Activated CD4-positive, alpha-beta T cell treated with anti-CD3 and anti-CD28 coated beads, Interleukin-10, Interleukin-2, amounts not matched to agents 100 ng/mL and 50 ng/mL, durations not matched to agents 16 hours and 8 hours (primary cell): ENCODE measurements at regions not wholly inside any gene's neighbourhood (a gene's known extent, or its start where the extent isn't known, plus 50 kb on each side); places are given as distances from the start of the nearest gene placed in this dataset.
"Not testable (repeated sequence)": the region's sequence is repeated elsewhere in the genome, so short reads cannot be mapped to it uniquely, and the experiment has no call there.

Experiments used
- DNase-seq: peaks from one replicate; pipeline ENCODE4 v3.0.0-alpha.2; 2020

DNA sequence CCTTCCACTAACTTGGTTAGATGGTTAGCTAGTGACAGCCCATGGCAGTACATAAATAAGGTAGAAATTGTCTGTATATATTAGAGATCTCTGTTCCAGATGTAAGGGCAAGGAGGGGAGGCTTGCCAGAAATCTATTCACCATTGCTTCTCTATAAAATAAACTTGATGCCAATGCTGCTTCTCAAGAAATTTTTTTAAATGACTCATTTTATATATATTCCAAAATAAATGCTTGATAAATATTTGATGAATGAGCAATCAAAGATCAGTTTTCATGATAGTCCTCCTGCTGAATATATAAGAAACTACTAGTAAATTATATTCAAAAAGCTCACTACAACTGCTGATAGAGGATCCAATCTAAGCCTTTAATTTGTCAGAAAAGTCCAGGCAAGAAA lies 710.6 kb upstream of the CCDC179 start:
- no peak for DNase-seq

- DNase-seq = no peak
Observed at GRCh38 chr11:23573429-23573828, 713.2 kb upstream of the CCDC179 start.

GRCh38 chr11:23574149-23574548 lies 713.9 kb upstream of the CCDC179 start:
- no peak for DNase-seq

DNA sequence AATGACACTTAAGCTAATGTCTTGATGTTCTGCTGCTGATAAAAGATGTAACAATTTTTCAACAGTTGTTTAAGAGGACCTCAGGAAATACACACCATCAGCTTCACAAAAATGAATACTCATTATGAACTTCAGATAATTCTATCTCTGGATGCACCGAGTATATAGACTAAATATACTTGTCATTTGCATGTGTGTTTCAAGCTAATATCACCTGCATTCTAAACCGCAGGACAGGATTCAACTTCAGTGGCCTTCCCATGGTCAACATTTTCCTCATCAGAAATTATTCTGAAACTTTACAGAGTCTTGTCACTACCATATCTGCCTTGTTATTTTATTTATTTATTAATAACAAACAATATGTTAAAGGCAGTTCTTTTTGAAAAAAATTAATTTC lies 717.0 kb upstream of the CCDC179 start:
- no peak for DNase-seq

DNA sequence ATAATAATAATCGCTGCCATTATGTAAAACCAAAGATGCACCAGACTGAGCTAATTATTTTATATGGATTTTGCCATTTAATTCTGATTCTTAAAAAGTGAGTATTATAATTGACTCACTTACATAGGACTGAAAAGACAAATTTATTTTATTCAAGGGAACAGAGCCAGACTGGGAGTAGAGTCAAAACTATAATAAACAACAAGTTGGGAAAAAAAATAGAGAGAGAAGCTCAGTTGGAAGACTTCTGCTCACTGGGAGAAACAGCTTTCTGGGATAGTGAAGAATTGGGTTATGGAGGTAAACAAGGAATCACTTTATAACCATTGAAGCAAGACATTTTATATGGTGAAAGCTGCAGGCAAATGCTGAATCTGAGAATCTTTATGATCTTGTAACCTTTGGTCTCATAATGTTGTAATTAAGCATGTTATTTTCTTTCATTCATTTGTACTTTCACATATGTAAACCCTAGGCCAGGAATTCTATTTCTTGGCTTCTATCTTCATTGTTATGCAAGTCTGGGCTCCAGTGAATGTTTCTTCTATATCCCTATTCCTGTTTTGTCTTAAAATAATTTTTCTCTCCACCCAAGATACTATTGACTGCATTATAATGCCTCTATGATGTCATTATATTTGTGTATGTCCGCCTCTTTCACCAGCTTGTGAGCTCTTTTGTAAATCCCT lies 725.3 kb upstream of the CCDC179 start:
- DNase-seq = no peak

GRCh38 chr11:23586173-23586572 lies 725.9 kb upstream of the CCDC179 start:
- DNase-seq = no peak

GRCh38 chr11:23590596-23591308 lies 730.5 kb upstream of the CCDC179 start:
- DNase-seq = no peak

GRCh38 chr11:23594755-23595154 lies 734.5 kb upstream of the CCDC179 start:
- no peak for DNase-seq

GRCh38 chr11:23604966-23605365 lies 744.7 kb upstream of the CCDC179 start:
- DNase-seq = no peak

DNA sequence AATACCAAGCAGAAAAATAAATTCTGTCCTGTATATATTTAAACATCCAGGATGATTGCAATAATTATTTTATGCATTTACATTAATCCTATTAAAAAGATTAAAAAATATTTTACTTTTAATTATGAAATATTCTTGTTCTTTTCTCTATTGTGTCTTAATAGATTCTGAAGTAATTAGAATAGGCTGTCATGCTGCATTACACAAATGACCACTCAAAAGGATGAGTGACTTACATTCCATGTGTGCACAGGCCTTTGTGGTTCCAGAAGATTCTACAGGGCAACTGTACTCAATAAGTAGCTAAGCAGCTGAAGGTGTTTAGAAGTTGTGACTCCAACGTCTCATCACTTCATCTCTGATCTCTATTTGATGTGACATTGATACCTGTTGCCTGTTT lies 745.9 kb upstream of the CCDC179 start:
- DNase-seq = no peak

- DNase-seq = no peak
Observed at GRCh38 chr11:23611726-23612125, 751.5 kb upstream of the CCDC179 start.

- DNase-seq = no peak
Observed at GRCh38 chr11:23620617-23621016, 760.3 kb upstream of the CCDC179 start.

DNA sequence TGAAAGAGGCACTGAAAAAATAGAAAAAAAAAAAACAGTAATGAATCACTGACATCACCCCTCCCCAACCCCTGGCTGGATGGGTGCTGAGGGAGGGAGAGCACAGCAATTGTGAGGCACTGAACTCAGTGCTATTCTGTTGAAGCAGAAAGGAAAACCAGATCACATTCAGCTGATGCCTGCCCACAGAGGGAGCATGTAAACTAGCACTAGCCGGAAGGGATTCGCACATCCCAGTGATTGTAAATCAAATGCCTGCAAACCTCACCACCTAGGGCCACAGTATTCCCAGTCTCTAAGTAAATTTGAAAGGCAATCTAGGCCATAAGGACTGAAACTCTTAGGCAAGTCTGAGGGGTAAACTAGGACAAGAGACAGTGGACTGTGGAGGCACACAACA lies 772.0 kb upstream of the CCDC179 start:
- DNase-seq = no peak

GRCh38 chr11:23644443-23644842 lies 784.2 kb upstream of the CCDC179 start:
- DNase-seq = no peak

DNA sequence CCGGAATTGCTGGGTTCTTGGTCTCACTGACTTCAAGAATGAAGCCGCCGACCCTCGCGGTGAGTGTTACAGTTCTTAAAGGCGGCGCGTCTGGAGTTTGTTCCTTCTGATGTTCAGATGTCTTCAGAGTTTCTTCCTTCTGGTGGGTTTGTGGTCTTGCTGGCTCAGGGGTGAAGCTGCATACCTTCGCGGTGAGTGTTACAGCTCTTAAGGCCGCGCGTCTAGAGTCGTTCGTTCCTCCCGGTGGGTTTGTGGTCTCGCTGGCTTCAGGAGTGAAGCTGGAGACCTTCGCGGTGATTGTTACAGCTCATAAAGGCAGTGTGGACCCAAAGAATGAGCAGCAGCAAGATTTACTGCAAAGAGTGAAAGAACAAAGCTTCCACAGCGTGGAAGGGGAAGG lies 792.1 kb upstream of the CCDC179 start:
- not testable (repeated sequence) for DNase-seq

GRCh38 chr11:23653071-23653675 lies 792.9 kb upstream of the CCDC179 start:
- no peak for DNase-seq

- no peak for DNase-seq
Observed at GRCh38 chr11:23668324-23668723, 808.0 kb upstream of the CCDC179 start.

GRCh38 chr11:23673366-23673765 lies 813.1 kb upstream of the CCDC179 start:
- no peak for DNase-seq

DNA sequence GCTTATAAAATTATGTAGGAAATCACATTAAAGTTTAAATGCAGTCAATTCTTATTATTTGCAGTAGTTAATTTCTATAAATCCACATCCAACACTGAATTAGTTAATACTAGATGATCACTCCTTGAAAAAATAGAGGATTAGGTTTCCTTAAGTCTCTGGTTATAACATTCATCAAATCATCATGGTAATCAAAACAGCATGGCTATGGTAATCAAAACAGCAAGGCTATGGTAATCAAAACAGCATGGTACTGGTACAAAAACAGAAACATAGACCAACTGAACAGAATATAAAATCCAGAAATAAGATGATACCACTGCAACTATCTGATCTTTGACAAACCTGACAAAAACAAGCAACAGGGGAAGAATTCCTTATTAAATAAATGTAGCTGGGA lies 814.6 kb upstream of the CCDC179 start:
- no peak for DNase-seq

GRCh38 chr11:23679041-23679440 lies 817.8 kb upstream of the LUZP2 start:
- no peak for DNase-seq

DNA sequence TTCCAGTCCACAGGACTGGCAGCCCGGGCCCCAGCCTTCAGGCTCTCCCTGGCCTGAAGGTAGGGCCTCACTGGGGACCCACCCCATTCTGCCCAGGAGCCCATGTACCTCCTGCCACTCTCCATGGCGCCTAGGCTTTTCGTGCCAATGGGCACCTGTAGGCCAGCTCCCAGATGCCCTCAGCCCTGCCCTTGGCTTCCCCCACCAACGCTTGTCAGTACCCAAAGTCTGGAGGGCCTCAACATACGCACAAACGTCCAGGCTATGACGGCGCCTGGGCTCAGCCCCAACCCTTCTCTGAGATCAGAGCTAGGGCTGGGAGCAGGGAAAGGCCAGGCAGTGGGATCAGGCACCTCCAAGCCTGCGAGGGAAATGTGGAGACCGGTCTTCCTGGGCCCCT lies 816.9 kb upstream of the LUZP2 start:
- no peak for DNase-seq

DNA sequence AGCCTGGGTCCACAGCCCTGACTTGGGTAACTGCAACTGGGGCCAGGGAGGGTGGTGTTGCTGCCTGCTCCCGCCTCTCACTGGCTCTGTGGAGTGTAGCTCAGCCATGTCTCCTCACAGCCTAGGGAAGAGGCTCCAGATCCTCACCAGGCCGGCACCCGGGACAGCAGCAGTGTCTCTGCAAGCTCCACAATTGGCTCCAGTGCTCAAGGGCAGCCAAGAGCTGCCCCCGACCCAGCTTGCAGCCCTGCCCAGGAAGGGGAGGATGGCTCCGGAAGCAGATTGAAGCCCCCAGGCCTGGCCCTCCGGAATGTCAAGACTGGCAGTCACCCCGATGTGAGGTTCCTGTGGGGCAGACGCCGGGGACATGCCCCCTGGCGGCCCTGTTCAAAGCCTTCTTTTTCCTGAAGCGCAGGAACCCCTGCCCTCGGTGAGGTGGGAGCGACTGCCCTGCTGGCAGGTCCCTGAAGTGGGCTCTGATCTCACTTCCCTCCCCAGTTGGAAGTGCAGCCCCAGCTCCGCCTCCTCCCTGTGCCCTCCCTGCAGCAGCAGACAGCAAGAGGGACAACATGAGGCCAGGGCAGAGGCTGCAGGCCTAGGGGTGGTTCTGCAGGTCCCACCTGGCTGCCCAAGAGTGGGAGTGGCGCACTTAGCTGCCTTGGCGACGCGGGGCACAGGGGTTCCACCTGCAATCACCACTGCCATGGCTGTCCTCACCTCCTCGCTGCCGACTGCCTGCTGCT lies 816.2 kb upstream of the LUZP2 start:
- DNase-seq = no peak

DNA sequence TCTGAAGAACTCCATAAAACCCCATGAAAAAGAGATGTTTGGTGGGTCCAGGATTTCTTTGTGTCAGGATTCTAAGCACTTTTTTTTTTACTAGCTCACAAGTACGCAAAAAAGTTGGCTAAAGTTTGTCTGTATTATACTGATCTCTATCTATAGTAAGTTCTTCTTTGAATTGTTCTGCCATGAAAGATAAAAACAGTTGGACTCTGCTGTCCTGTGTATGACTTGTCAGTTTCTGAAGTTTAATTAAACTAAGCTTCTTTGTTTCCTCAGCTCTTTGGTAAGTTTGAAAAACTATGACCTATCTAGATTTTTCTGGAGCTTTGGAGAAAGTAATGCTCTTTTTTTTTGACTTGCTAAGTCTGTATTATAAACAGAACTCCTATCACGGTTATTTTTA lies 812.2 kb upstream of the LUZP2 start:
- no peak for DNase-seq

DNA sequence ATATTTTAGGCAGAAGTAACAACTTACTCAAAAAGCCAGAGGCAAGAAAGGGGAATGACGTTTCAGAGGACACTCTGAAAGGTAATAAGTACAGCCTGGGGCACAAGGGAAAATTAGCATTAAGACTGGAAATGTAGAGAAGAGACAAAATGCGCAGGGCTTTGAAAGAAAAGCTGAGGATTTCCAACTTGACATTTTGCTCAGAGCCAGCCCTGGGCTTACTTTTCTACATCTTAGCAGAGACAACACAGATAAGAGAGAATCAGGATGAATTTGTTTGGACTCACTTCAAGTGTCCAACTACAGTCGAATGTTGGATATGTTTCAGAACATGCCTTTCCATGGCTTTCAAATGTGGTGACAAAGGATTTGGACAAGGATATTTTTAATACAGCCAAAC lies 808.9 kb upstream of the LUZP2 start:
- DNase-seq = no peak
